HG03103 (cell line): ENCODE measurements at regions not wholly inside any gene's neighbourhood (a gene's known extent, or its start where the extent isn't known, plus 50 kb on each side); places are given as distances from the start of the nearest gene placed in this dataset.
"Not testable (repeated sequence)": the region's sequence is repeated elsewhere in the genome, so short reads cannot be mapped to it uniquely, and the experiment has no call there.

Source experiments
- ATAC-seq: cut with Tn5 transposase; IDR thresholded peaks from one replicate; pipeline ENCODE4 v1.9.1; 2021; ENCODE audit warnings: low read depth; ENCODE audit not compliant: unreplicated experiment

- no peak for ATAC-seq
Measured at GRCh38 chr12:82300611-82301010, 57.6 kb downstream of the CCDC59 start.

GRCh38 chr12:82299319-82300025 lies 58.7 kb downstream of the CCDC59 start:
- no peak for ATAC-seq

DNA sequence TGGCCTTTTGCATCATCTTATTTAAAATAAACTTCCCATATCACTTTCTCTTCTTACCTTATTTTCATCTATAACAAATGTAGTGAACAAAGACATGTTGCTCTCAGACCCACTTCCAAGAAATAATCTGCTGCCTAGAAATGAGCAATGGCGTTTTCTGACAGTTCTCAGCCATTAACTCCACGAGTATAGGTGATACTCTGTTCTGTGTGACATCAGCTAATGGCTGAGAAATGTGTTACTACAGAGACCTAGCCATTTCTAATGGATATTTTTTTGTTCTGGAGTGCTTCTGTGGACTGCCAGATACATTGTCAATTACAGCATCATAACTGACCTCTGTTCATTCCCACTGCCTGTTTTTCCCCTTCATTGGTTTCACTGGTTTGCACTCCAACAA lies 67.8 kb downstream of the CCDC59 start:
- ATAC-seq = no peak

DNA sequence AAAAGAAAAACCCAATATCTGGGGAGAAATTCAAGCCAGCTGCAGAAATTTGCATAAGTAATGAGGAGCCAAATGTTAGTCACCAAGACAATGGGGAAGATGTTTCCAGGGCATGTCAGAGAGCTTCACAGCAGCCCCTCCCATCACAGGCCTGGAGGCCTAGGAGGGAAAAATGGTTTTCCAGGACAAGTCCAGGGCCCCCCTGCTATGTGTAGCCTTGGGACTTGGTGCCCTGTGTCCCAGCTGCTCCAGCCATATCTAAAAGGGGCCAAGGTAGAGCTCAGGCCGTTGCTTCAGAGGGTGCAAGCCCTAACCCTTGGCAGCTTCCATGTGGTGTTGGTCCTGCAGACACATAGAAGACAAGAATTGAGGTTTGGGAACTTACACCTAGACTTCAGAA lies 76.9 kb downstream of the CCDC59 start:
- not testable (repeated sequence) for ATAC-seq

DNA sequence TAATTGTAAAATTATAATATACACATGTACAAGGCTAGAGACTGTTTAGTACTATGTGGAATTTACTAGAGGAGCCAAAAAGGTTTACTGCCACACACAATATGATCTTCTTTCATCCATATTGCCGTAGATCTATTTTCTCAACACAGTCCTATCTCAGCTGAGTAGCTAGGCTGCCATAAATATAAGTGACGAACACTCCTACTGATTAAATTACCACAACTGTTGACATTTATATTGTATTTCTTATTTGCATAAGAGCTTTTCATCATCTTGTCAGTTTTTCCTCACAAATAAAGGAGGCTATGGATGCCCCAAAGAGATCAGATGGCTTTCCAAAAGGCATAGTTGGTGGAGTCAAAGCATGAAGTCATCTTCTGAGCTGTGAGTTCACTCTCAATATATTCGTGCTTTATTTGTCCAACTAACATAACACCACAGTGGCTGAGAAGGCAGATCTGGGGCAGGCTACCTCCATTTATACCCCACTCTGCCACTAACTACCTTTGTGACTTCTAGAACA lies 78.6 kb downstream of the CCDC59 start:
- no peak for ATAC-seq

DNA sequence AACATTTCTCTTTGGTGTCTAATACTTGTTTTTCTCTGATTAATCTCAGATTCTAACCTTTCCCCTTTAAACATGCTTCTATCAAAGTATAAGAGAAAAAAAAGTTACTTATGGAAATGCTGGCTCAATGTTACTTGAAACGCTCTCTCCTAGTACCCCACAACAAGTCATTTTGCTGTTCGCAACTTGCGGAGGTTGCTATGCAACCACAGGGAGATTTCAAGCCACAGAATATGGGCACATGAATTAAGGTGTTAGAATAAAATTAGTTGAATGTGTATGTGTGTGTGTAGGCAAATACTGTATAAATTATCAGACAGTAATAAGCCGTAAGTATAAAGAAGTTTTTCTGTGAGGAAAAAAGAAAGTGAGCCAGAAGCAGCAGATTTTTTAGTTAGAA lies 80.6 kb downstream of the CCDC59 start:
- no peak for ATAC-seq

GRCh38 chr12:82242729-82243128 lies 115.5 kb downstream of the CCDC59 start:
- no peak for ATAC-seq

DNA sequence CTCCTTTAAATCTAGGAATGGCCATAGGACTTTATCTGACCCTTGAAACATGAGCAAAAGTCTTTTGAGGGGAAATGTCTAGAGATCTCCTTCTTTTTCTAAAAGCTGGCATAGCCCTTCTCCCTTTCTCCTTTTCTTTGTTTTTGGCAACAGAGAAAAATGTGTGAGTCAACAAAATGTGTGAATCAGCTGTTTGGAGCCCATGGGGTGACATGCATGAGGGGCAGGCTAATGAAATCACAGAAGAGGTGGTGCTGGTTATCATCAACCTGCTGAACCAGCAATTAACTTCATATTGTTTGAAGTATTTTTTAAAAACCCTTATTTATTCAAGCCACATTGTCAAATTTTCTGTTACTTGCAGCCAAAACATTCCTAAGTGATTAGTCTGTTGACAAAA lies 132.3 kb downstream of the CCDC59 start:
- no peak for ATAC-seq

DNA sequence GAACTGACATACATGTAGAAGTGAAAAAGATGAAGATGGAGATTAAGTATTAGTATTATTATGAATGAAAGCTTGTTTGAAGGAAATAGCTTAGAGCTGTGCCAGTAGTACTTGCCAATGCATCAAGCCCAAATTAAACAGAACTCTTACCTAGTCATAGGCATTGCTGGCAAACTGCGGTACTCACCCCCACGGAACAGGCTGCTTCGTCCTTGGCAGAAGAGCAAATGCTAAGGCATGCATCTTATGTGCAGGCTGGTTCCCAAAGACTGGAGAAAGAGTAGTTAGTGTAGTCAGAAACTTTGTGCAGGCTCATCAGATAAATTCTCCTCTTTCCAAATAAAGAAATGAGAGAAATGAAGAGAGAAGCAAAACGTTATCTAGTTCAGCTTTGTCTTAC lies 134.8 kb downstream of the CCDC59 start:
- ATAC-seq = no peak

- ATAC-seq = no peak
Measured at GRCh38 chr12:82216475-82216874, 141.7 kb downstream of the CCDC59 start.

DNA sequence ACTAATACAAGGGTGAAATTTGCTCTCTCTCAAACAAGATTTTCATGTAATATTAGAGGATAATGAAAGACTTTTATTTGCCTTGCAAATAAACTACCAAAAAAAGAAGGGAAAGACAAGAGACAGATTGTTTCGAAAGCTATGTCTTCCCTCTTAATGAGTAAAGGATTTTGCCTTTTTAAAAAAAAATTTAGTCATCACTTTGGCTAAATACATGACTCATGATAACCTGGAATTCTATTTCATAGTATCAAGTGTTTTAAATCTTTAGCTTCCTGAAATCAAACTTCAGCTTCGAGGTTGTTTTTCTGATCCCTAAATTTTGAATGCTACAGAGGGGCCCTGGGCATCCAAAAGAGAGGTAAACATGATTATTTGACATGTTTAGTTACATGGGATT lies 144.4 kb downstream of the CCDC59 start:
- ATAC-seq = no peak

GRCh38 chr12:82210882-82211281 lies 147.3 kb downstream of the CCDC59 start:
- ATAC-seq = no peak

GRCh38 chr12:82209533-82209932 lies 148.7 kb downstream of the CCDC59 start:
- no peak for ATAC-seq

GRCh38 chr12:82207556-82207955 lies 150.6 kb downstream of the CCDC59 start:
- no peak for ATAC-seq

DNA sequence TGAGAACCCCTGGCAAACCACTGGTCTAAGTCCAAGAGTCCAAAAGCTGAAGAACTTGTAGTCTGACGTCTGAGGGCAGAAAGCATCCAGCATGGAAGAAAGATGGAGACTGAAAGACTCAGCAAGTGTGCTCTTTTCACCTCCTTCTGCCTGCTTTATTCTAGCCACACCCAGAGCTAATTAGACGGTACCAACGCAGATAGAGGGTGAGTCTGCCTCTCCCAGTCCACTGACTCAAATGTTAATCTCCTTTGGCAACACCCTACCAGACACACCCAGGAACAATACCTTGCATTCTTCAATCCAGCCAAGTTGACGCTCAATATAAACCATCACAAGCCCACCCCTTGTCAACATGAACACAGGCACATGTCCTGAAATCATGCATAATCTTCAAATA lies 155.1 kb downstream of the CCDC59 start:
- ATAC-seq = no peak

GRCh38 chr12:82187595-82187994 lies 170.6 kb downstream of the CCDC59 start:
- ATAC-seq = no peak

DNA sequence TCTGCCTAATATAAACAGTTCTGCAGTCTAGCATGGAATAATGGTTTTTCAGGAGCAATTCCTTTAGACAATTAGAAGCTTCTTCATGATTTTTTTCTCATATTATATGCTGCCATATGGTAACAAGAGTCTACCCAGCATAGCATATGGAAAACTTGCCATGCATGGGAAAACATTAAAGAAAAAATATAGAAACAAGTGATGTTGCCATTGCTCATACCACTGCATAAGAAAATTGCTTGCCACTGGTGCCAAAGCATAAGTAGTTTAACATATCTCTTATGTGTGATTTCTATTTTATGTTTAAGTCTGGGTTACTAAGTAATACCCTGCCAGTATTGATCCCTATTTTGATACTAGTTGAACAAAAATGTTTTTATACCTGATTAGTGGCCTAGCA lies 171.2 kb downstream of the CCDC59 start:
- no peak for ATAC-seq

DNA sequence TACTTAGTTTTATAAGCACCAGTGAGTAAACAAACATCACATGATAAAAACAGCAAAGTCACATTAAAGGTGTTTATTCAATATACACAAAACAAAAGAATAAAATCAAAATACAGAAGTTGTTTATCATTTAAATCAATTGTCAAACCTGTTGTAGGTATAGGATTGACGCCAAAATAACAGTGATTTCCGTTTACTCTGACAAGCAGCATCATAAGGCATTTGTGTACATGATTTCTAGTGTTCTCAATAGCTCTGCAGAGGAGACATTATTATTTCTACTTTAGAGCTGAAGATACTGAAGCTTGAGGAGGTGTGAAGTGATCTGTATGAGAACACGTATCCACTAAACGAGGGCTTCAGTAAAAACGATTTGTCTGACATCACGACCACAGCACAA lies 171.9 kb downstream of the CCDC59 start:
- no peak for ATAC-seq

- no peak for ATAC-seq
Measured at GRCh38 chr12:82184844-82185243, 173.3 kb downstream of the CCDC59 start.

DNA sequence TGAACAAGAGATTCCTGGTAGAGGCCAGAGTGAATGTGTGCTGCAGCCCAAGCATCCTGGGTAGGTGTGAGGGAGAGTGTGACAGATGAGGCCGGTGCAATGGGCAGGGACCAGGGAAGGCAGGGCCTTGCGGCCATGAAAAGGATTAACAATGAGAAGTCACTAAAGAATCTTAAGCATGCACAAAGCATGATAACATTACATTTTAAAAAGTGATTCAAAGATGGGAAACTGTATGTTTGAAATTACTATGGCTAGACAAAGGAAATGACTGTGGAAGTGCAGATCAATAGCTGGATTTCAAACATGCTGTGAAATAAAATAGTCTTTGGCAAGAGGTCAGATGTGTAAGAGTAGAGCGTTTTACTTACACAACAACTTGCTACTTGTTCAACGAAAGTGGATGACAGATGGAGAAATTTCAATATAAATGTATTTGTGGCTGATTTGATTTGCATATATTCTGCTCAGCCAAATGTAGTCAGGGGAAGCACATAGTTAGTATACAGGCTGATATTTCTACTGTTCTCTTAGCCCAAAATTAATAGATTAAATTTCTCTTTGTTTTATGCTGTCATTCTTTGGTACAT lies 175.5 kb downstream of the CCDC59 start:
- no peak for ATAC-seq

DNA sequence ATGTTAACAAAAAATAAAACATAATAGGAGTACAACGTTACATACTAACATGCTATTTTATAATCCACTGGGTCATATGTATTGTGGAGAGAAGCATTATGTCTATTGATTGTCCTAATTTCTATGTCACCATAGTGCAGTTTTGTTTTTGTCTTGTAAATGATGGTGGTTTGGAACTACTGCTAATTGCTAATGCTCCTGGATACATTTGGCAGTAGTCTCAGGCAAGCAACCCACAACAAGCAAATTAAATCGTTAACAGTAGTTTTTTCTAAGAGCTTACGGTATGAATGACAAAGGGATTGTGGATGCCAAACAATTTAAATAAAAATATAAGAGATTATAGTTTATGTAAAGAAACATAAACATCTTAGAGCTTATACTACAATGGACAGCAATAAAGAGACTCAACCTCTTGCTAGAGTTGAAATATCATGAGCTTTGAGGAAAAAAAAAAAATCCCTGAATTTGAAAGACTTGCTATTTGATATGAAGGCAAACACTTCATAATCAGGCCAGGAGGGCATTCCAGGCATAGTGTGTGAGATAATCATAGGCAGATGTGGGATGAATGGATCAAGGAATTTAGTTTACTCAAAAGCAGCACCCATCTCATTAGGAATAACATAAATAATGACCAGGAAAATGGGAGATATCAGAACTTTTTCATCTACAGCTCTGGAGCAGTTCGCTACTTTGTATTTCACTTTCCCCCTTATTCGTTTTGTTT lies 181.3 kb downstream of the CCDC59 start:
- ATAC-seq = no peak

DNA sequence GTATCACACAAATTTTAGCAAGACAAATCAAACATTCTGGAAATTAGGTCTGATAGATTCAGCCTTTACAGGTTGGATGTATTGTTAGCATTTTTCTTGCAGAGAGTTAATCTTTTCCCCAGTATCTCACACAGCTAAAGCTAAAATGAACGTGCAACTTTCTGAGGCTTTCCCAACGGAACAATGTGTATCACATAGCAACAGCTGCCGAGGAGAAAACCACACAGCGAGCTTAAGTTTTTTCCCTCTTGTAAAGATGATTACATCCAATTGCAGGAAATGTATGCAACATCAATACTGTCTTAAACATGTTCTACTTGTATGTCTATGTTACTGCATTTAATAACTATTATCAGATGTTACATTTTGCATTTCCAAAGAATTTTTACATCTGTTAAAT lies 182.2 kb downstream of the CCDC59 start:
- no peak for ATAC-seq
